ENCODE measurements at regions not wholly inside any gene's neighbourhood (a gene's known extent, or its start where the extent isn't known, plus 50 kb on each side); places are given as distances from the start of the nearest gene placed in this dataset.

DNA sequence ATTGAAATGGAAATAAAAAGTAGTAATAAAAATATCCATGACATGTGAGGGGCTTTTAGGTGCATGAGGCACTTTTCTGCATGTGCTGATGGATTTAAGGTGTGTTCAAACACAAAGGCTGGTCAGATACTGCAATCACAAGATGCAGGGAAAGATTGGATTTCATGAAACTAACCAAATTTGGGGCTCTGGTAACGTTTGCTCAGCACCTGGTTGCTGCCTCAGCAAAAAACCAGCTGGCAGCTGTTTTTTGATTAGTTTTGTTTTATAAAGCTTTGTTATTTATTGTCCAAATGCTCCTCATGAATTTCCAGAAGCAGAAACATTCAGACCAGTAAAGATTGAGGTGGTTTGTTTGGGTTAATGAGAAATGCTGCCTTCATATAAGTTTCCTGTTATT lies 195.7 kb upstream of the NRG3 start:
- H3K9me2 ChIP-seq (replicated peaks; ENCODE audit: insufficient read depth, low read length) = no peaks in the 10 kb centered on the region
- no peaks in the 10 kb centered on the region for H4K20me1 ChIP-seq (ENCODE audit: insufficient read depth, low read depth, low read length)
- no peak overlapping the region for H3K9ac ChIP-seq (ENCODE audit: low read length)
- H3K27ac ChIP-seq (ENCODE audit: low read length) = no peak overlapping the region
- H3K36me3 ChIP-seq (ENCODE audit: insufficient read depth, low read length) = no peaks in the 10 kb centered on the region
- no peak for DNase-seq
- no peaks in the 10 kb centered on the region for H3K79me2 ChIP-seq (ENCODE audit: low read length)
- H3K4me1 ChIP-seq (ENCODE audit: low read length) = no peaks in the 10 kb centered on the region
- H3K4me3 ChIP-seq (ENCODE audit: low read length) = no peak overlapping the region
- H2AFZ ChIP-seq (ENCODE audit: low read length) = no peak overlapping the region
- no peaks in the 10 kb centered on the region for H3K27me3 ChIP-seq (ENCODE audit: low read length)
- H3K9me3 ChIP-seq (ENCODE audit: low read length) = peaks cover 9% of the 10 kb centered on the region; the same call in 1 of the 2 replicates
- no peak overlapping the region for H3K4me2 ChIP-seq (ENCODE audit: low read depth, low read length, poor library complexity, severe bottlenecking)

DNA sequence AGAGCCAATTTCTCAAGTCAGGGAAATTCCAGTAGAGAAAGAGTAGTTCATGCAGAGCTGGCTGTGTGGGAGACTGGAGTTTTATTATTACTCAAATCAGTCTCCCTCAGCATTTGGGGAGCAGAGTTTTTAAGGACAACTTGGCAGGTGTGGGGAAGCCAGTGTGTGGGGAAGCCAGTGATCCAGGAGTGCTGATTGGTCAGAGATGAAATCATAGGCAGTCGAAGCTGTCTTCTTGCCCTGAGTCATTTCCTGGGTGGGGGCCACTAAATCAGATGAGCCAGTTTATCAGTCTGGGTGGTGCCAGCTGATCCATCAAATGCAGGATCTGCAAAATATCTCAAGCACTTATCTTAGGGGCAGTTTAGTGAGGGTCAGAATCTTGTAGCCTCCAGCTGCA lies 194.6 kb upstream of the NRG3 start:
- Histone ChIP-seq H3K4me3 (ENCODE audit: low read length) (no peak overlapping the region), H4K20me1 (ENCODE audit: insufficient read depth, low read depth, low read length) (no peaks in the 10 kb centered on the region), H3K9ac (ENCODE audit: low read length) (no peak overlapping the region), H3K4me2 (ENCODE audit: low read depth, low read length, poor library complexity, severe bottlenecking) (no peak overlapping the region), H3K27ac (ENCODE audit: low read length) (no peak overlapping the region), H3K27me3 (ENCODE audit: low read length) (no peaks in the 10 kb centered on the region), H3K9me2 (replicated peaks; ENCODE audit: insufficient read depth, low read length) (no peaks in the 10 kb centered on the region), H3K79me2 (ENCODE audit: low read length) (no peaks in the 10 kb centered on the region), H3K4me1 (ENCODE audit: low read length) (no peaks in the 10 kb centered on the region), H3K36me3 (ENCODE audit: insufficient read depth, low read length) (no peaks in the 10 kb centered on the region), H3K9me3 (ENCODE audit: low read length) (peaks cover 9% of the 10 kb centered on the region; the same call in 1 of the 2 replicates), H2AFZ (ENCODE audit: low read length) (no peak overlapping the region)
- DNase-seq = no peak

DNA sequence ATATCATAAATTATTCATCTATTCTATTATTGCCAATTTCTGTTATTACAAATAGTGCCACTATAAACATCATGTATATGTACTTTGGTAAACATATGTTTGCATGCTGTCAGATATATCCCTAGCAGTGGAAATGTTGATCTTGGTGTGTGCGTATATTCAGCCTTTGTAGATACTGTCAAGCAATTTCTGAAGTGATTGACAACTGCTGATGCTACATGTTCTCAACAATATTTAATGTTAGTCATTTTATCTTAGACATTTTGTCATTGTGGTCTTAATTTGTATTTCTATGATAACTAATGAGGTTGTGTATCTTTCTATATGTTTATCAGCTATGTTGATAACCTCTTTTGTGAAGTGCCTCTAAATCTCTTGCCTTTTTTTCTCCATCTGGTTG lies 186.5 kb upstream of the NRG3 start:
- H3K79me2 ChIP-seq (ENCODE audit: low read length) = no peaks in the 10 kb centered on the region
- peaks cover 23% of the 10 kb centered on the region for H3K9me3 ChIP-seq (ENCODE audit: low read length)
- H3K9me2 ChIP-seq (replicated peaks; ENCODE audit: insufficient read depth, low read length) = no peaks in the 10 kb centered on the region
- no peaks in the 10 kb centered on the region for H3K27me3 ChIP-seq (ENCODE audit: low read length)
- H3K4me2 ChIP-seq (ENCODE audit: low read depth, low read length, poor library complexity, severe bottlenecking) = no peak overlapping the region
- no peak overlapping the region for H2AFZ ChIP-seq (ENCODE audit: low read length)
- H3K36me3 ChIP-seq (ENCODE audit: insufficient read depth, low read length) = no peaks in the 10 kb centered on the region
- H3K4me3 ChIP-seq (ENCODE audit: low read length) = no peak overlapping the region; the same call in 1 of the 2 replicates
- no peak overlapping the region for H3K9ac ChIP-seq (ENCODE audit: low read length)
- H4K20me1 ChIP-seq (ENCODE audit: insufficient read depth, low read depth, low read length) = no peaks in the 10 kb centered on the region
- H3K27ac ChIP-seq (ENCODE audit: low read length) = no peak overlapping the region
- no peak for DNase-seq
- H3K4me1 ChIP-seq (ENCODE audit: low read length) = no peaks in the 10 kb centered on the region

DNA sequence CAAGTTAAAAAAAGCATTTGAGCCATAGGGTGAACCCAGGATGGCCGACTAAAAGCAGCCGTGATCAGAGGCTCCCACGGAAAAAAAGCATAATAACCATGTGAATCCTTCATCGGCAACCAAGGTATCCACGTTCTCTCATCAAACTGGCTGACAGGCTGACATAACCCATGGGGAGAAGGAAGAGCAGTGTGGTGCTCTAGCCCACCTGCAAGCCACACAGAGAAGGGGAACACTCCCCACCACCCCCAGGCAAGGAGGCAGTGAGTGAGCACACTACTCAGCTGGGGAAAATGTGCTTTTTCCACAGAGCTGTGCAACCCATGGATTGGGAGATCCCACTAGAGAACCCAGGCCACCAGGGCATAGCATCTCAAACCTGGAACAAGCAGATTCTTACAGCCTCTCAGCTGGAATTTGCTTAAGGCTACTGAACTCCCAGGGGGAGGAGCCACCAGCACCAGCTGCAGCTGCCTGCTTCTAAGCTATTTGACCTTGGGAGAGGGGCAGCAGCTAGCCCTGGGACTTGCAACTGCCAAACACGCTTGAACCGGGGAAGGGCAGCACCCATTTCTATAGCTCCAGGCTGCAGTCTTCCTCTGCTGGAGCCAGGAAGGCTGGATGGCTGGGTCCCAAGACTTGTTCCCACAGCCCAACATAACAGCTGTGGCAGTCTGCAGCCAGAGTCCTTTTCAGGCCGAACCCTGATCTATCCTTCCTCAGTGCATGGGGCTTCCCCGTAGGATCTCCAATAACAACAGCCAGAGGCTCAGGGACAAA lies 178.2 kb upstream of the NRG3 start:
- H3K27ac ChIP-seq (ENCODE audit: low read length) = no peak overlapping the region
- H3K27me3 ChIP-seq (ENCODE audit: low read length) = no peaks in the 10 kb centered on the region
- no peaks in the 10 kb centered on the region for H4K20me1 ChIP-seq (ENCODE audit: insufficient read depth, low read depth, low read length)
- no peaks in the 10 kb centered on the region for H3K4me1 ChIP-seq (ENCODE audit: low read length)
- H3K9me2 ChIP-seq (replicated peaks; ENCODE audit: insufficient read depth, low read length) = no peaks in the 10 kb centered on the region
- no peak overlapping the region for H2AFZ ChIP-seq (ENCODE audit: low read length)
- H3K9me3 ChIP-seq (ENCODE audit: low read length) = peaks cover 14% of the 10 kb centered on the region
- H3K79me2 ChIP-seq (ENCODE audit: low read length) = no peaks in the 10 kb centered on the region
- DNase-seq = no peak
- no peak overlapping the region for H3K4me2 ChIP-seq (ENCODE audit: low read depth, low read length, poor library complexity, severe bottlenecking)
- H3K9ac ChIP-seq (ENCODE audit: low read length) = no peak overlapping the region
- H3K4me3 ChIP-seq (ENCODE audit: low read length) = no peak overlapping the region
- H3K36me3 ChIP-seq (ENCODE audit: insufficient read depth, low read length) = no peaks in the 10 kb centered on the region

DNA sequence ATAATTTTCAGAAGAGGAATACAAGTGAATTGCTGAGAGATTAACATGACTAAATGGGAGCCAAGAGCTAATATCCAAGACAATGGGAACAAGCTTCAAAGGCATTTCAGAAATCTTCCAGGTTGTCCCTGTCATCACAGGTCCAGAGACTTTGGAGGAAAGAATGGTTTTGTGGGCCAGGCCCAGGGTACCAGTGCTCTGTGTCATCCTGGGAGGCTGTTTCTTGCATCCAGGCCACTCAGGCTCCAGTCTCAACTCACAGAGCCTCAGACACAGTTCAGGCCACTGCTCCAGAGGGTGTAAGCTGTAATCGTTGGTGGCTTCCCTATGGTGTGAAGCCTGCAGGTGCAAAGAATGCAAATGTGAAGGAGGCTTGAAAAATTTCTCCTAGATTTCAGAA lies 170.4 kb upstream of the NRG3 start:
- no peaks in the 10 kb centered on the region for H3K4me1 ChIP-seq (ENCODE audit: low read length)
- no peaks in the 10 kb centered on the region for H4K20me1 ChIP-seq (ENCODE audit: insufficient read depth, low read depth, low read length)
- H3K4me3 ChIP-seq (ENCODE audit: low read length) = no peak overlapping the region
- H3K27ac ChIP-seq (ENCODE audit: low read length) = no peak overlapping the region
- no peaks in the 10 kb centered on the region for H3K9me2 ChIP-seq (replicated peaks; ENCODE audit: insufficient read depth, low read length)
- H3K9ac ChIP-seq (ENCODE audit: low read length) = no peak overlapping the region
- no peak overlapping the region for H3K4me2 ChIP-seq (ENCODE audit: low read depth, low read length, poor library complexity, severe bottlenecking)
- H3K9me3 ChIP-seq (ENCODE audit: low read length) = peaks cover 6% of the 10 kb centered on the region
- no peak overlapping the region for H2AFZ ChIP-seq (ENCODE audit: low read length)
- H3K36me3 ChIP-seq (ENCODE audit: insufficient read depth, low read length) = no peaks in the 10 kb centered on the region
- no peaks in the 10 kb centered on the region for H3K79me2 ChIP-seq (ENCODE audit: low read length)
- H3K27me3 ChIP-seq (ENCODE audit: low read length) = no peaks in the 10 kb centered on the region
- no peak for DNase-seq

DNA sequence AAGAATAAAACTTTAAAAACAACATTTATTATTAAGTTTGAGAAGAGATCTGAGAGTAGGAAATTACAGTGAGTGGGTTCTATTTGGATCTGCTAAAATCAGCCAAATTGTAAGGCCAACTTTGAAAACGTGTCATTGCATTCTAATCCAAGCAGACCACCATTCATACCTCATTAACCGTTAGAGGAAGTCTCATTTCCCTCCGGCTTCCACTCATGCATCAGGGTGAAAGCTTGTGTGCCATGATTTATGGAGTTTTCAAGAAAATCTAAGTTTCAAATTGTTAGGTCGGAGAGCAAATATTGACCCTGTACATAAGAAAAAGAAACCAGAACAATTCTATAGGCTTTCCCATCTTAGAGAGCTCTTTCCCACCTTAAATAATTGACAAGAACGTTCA lies 166.6 kb upstream of the NRG3 start:
- H3K36me3 ChIP-seq (ENCODE audit: insufficient read depth, low read length) = no peaks in the 10 kb centered on the region
- H3K4me1 ChIP-seq (ENCODE audit: low read length) = no peaks in the 10 kb centered on the region
- no peak overlapping the region for H3K27ac ChIP-seq (ENCODE audit: low read length)
- H2AFZ ChIP-seq (ENCODE audit: low read length) = no peak overlapping the region
- peaks cover 4% of the 10 kb centered on the region; the same call in 1 of the 2 replicates for H3K9me3 ChIP-seq (ENCODE audit: low read length)
- H4K20me1 ChIP-seq (ENCODE audit: insufficient read depth, low read depth, low read length) = no peaks in the 10 kb centered on the region
- no peaks in the 10 kb centered on the region for H3K9me2 ChIP-seq (replicated peaks; ENCODE audit: insufficient read depth, low read length)
- no peak overlapping the region for H3K9ac ChIP-seq (ENCODE audit: low read length)
- no peak overlapping the region for H3K4me3 ChIP-seq (ENCODE audit: low read length)
- H3K79me2 ChIP-seq (ENCODE audit: low read length) = no peaks in the 10 kb centered on the region
- H3K4me2 ChIP-seq (ENCODE audit: low read depth, low read length, poor library complexity, severe bottlenecking) = no peak overlapping the region
- no peak for DNase-seq
- no peaks in the 10 kb centered on the region for H3K27me3 ChIP-seq (ENCODE audit: low read length)

DNA sequence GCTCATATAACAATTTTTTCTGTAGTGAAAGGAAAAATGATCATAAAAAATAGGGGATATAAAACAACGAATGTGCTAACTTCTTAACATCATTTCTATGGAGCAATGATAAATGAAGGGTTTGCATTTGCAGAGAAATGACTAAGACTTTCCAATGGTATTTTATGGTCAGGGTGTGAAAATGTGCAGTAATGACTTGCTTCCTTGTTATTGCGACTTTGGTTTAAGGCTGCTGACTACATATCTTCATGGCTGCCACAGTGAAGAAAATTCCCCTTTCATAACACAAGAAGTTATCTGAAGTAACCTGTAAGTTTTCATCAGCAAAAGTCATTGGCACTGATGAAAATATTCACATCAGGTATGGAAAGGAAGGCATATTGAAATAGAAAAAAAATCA lies 166.1 kb upstream of the NRG3 start:
- no peaks in the 10 kb centered on the region for H3K27me3 ChIP-seq (ENCODE audit: low read length)
- H4K20me1 ChIP-seq (ENCODE audit: insufficient read depth, low read depth, low read length) = no peaks in the 10 kb centered on the region
- H3K9me3 ChIP-seq (ENCODE audit: low read length) = peaks cover 4% of the 10 kb centered on the region; the same call in 1 of the 2 replicates
- DNase-seq = no peak
- H3K4me2 ChIP-seq (ENCODE audit: low read depth, low read length, poor library complexity, severe bottlenecking) = no peak overlapping the region
- no peak overlapping the region for H3K27ac ChIP-seq (ENCODE audit: low read length)
- no peaks in the 10 kb centered on the region for H3K4me1 ChIP-seq (ENCODE audit: low read length)
- no peaks in the 10 kb centered on the region for H3K9me2 ChIP-seq (replicated peaks; ENCODE audit: insufficient read depth, low read length)
- no peaks in the 10 kb centered on the region for H3K36me3 ChIP-seq (ENCODE audit: insufficient read depth, low read length)
- H3K9ac ChIP-seq (ENCODE audit: low read length) = no peak overlapping the region
- H3K4me3 ChIP-seq (ENCODE audit: low read length) = no peak overlapping the region
- no peak overlapping the region for H2AFZ ChIP-seq (ENCODE audit: low read length)
- no peaks in the 10 kb centered on the region for H3K79me2 ChIP-seq (ENCODE audit: low read length)

DNA sequence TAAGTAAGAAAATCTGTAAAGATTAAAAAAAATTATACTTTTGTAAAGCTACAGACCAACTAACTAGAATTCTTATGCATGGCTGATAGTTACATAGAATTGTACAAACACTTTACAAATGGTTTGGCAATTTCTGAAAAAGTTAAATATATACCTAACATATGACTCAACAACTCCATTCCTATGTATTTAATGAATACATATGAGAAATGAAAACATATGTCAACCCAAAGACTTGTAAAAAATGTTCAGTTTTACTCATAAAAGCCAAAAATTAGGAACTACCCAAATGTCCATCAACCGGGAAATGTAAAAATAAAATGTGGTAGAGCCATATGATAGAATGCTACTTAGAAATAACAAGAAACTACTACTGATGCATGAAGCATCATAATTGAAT lies 152.6 kb upstream of the NRG3 start:
- H3K4me3 ChIP-seq (ENCODE audit: low read length) = no peak overlapping the region
- no peaks in the 10 kb centered on the region for H3K36me3 ChIP-seq (ENCODE audit: insufficient read depth, low read length)
- H2AFZ ChIP-seq (ENCODE audit: low read length) = no peak overlapping the region
- H3K4me1 ChIP-seq (ENCODE audit: low read length) = no peaks in the 10 kb centered on the region
- no peak overlapping the region for H3K27ac ChIP-seq (ENCODE audit: low read length)
- H4K20me1 ChIP-seq (ENCODE audit: insufficient read depth, low read depth, low read length) = no peaks in the 10 kb centered on the region
- H3K9me3 ChIP-seq (ENCODE audit: low read length) = no peaks in the 10 kb centered on the region; the same call in 1 of the 2 replicates
- no peak overlapping the region for H3K9ac ChIP-seq (ENCODE audit: low read length)
- no peaks in the 10 kb centered on the region for H3K79me2 ChIP-seq (ENCODE audit: low read length)
- no peak overlapping the region for H3K4me2 ChIP-seq (ENCODE audit: low read depth, low read length, poor library complexity, severe bottlenecking)
- H3K27me3 ChIP-seq (ENCODE audit: low read length) = no peaks in the 10 kb centered on the region
- no peaks in the 10 kb centered on the region for H3K9me2 ChIP-seq (replicated peaks; ENCODE audit: insufficient read depth, low read length)
- no peak for DNase-seq
